Thoracic aorta (tissue), 2 donors: ENCODE measurements at regions not wholly inside any gene's neighbourhood (a gene's known extent, or its start where the extent isn't known, plus 50 kb on each side); places are given as distances from the start of the nearest gene placed in this dataset.
A peak's percentile ranks its signal among the peaks of the same experiment; 100 is the strongest.

Source experiments
- ATAC-seq: fragments of 150-250 bp; one replicate; pipeline ENCODE4 v1.8.0; 2017; ENCODE audit warnings: low read depth; ENCODE audit not compliant: insufficient number of reproducible peaks, low FRiP score
- DNase-seq: peaks from one replicate; pipeline ENCODE4 v3.0.0-alpha.2; 2020; ENCODE audit warnings: low spot score
- H3K27ac ChIP-seq, 2 donors: fragments of 200-600 bp; sonication (generic); 1 replicate in 1 of 2; 2 replicates in 1 of 2; pipeline ENCODE4 v1.5.1; 2016; ENCODE audit warnings: mild to moderate bottlenecking in 2 of 2, moderate library complexity in 2 of 2
- H3K27me3 ChIP-seq: fragments of 200-600 bp; sonication (generic); replicated peaks from 2 replicates; pipeline ENCODE4 v1.6.0; 2016; ENCODE audit warnings: mild to moderate bottlenecking; ENCODE audit not compliant: insufficient read depth
- H3K36me3 ChIP-seq: fragments of 200-600 bp; sonication (generic); one replicate; pipeline ENCODE4 v1.5.1; 2016
- H3K4me1 ChIP-seq, 2 donors: fragments of 200-600 bp; sonication (generic); 1 replicate in 1 of 2; 2 replicates in 1 of 2; pipeline versions ENCODE4 v1.5.1 to v1.6.0; 2016; ENCODE audit warnings: low read depth in 2 of 2, mild to moderate bottlenecking in 1 of 2; ENCODE audit not compliant: control insufficient read depth in 1 of 2
- H3K4me3 ChIP-seq: fragments of 200-600 bp; sonication (generic); 2 replicates; pipeline ENCODE4 v1.5.1; 2016; ENCODE audit warnings: mild to moderate bottlenecking
- H3K9me3 ChIP-seq: fragments of 200-600 bp; sonication (generic); 2 replicates; pipeline ENCODE4 v1.5.1; 2016
- TF ChIP-seq, protein P1 (sequence below): fragments of 200-600 bp; sonication (generic); IDR thresholded peaks from one replicate; pipeline ENCODE4 v1.5.1; 2019; ENCODE audit warnings: antibody characterized with exemption

DNA sequence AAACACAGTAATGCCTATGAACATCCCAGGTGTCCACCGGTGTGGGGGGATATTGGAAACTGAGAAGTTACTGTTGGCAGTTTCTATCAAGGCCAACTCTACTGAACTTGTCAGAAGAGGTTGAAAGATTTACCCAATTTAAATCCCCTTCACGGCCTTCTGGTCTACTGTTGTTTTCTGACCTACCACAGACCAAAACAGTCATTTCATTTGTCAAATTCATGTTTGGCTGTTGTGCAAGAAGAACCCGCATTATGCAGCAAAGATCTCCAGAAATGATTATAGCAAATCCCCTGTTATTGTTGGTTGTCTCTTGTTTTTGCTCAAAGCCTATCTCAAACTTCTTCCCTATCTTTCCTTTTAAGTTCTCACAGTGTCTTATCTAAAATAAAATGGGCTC, 73.1 kb upstream of the MAF start:
- H3K4me3 ChIP-seq = no peak overlapping the region
- TF ChIP-seq, protein P1, sequence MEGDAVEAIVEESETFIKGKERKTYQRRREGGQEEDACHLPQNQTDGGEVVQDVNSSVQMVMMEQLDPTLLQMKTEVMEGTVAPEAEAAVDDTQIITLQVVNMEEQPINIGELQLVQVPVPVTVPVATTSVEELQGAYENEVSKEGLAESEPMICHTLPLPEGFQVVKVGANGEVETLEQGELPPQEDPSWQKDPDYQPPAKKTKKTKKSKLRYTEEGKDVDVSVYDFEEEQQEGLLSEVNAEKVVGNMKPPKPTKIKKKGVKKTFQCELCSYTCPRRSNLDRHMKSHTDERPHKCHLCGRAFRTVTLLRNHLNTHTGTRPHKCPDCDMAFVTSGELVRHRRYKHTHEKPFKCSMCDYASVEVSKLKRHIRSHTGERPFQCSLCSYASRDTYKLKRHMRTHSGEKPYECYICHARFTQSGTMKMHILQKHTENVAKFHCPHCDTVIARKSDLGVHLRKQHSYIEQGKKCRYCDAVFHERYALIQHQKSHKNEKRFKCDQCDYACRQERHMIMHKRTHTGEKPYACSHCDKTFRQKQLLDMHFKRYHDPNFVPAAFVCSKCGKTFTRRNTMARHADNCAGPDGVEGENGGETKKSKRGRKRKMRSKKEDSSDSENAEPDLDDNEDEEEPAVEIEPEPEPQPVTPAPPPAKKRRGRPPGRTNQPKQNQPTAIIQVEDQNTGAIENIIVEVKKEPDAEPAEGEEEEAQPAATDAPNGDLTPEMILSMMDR = no peak
- peak overlapping the region; percentile 18 to 49 for H3K27ac ChIP-seq
- H3K36me3 ChIP-seq = no peaks in the 10 kb centered on the region
- H3K4me1 ChIP-seq = peaks cover 12 to 37% of the 10 kb centered on the region in 2 donors
- DNase-seq (no peak), ATAC-seq (no peak)
- H3K27me3 ChIP-seq = no peaks in the 10 kb centered on the region
- no peaks in the 10 kb centered on the region for H3K9me3 ChIP-seq

- H3K27me3 ChIP-seq = no peaks in the 10 kb centered on the region
- H3K9me3 ChIP-seq = no peaks in the 10 kb centered on the region
- peak overlapping the region; percentile 30 to 49 for H3K27ac ChIP-seq
- ATAC-seq (no peak), DNase-seq (no peak)
- no peaks in the 10 kb centered on the region for H3K36me3 ChIP-seq
- H3K4me1 ChIP-seq = peaks cover 12 to 37% of the 10 kb centered on the region in 2 donors
- TF ChIP-seq, protein P1 = no peak
- no peak overlapping the region for H3K4me3 ChIP-seq
These were observed 72.0 kb upstream of the MAF start for GRCh38 chr16:79672524-79672923.

DNA sequence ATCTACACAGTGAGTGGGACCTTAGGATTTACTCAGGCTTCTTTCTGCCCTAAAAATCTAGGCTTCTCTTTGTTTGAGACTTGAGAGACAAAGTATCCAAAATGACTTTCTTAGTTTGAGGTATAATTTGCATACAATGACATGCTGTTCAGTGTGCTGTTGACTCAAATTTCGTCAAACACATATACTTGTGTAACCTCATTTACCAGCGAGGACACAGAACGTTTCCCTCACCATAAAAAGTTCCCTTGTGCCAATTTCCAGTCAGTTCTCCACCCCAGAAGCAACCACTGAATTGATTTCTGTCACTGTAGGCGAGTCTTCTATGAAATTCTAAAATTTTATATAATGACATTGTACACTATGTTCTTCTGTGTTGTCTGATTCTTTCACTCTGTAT, 68.0 kb upstream of the MAF start:
- no peak for DNase-seq
- Histone ChIP-seq H3K27me3 (no peaks in the 10 kb centered on the region), H3K4me1 (peaks cover 7 to 24% of the 10 kb centered on the region in 2 donors), H3K4me3 (no peak overlapping the region), H3K36me3 (no peaks in the 10 kb centered on the region), H3K27ac (no peak overlapping the region), H3K9me3 (no peaks in the 10 kb centered on the region)
- ATAC-seq = no peak
- TF ChIP-seq, protein P1 = no peak

GRCh38 chr16:79665970-79666369, 65.4 kb upstream of the MAF start:
- ATAC-seq (no peak), DNase-seq (no peak)
- H3K36me3 ChIP-seq = no peaks in the 10 kb centered on the region
- H3K9me3 ChIP-seq = no peaks in the 10 kb centered on the region
- no peaks in the 10 kb centered on the region for H3K4me1 ChIP-seq
- no peaks in the 10 kb centered on the region for H3K27me3 ChIP-seq
- H3K4me3 ChIP-seq = no peak overlapping the region
- no peak overlapping the region for H3K27ac ChIP-seq
- TF ChIP-seq, protein P1 = no peak

- H3K27ac ChIP-seq = no peak overlapping the region
- H3K4me1 ChIP-seq = no peaks in the 10 kb centered on the region
- H3K36me3 ChIP-seq = no peaks in the 10 kb centered on the region
- no peak for DNase-seq
- TF ChIP-seq, protein P1 = no peak
- H3K27me3 ChIP-seq = no peaks in the 10 kb centered on the region
- no peak for ATAC-seq
- H3K9me3 ChIP-seq = no peaks in the 10 kb centered on the region
- H3K4me3 ChIP-seq = no peak overlapping the region
These were observed 63.9 kb upstream of the MAF start for GRCh38 chr16:79664407-79664806.
